HG03196 (cell line): ENCODE measurements at regions not wholly inside any gene's neighbourhood (a gene's known extent, or its start where the extent isn't known, plus 50 kb on each side); places are given as distances from the start of the nearest gene placed in this dataset.

Source experiments
- ATAC-seq: cut with Tn5 transposase; IDR thresholded peaks from one replicate; pipeline ENCODE4 v1.9.1; 2021; ENCODE audit not compliant: unreplicated experiment

GRCh38 chr5:71982717-71983395 is 124.4 kb upstream of the MAP1B start:
- ATAC-seq, result no peak

GRCh38 chr5:71986101-71986500 is 121.2 kb upstream of the MAP1B start:
- no peak for ATAC-seq

- ATAC-seq, result no peak
These were observed 118.5 kb upstream of the MAP1B start for GRCh38 chr5:71988808-71989207.

- no peak for ATAC-seq
These were observed 113.7 kb upstream of the MAP1B start for GRCh38 chr5:71993600-71993999.

- no peak for ATAC-seq
These were observed 110.5 kb upstream of the MAP1B start for GRCh38 chr5:71996789-71997188.

- no peak for ATAC-seq
These were observed 108.5 kb upstream of the MAP1B start for GRCh38 chr5:71998746-71999145.

- ATAC-seq, result no peak
These were observed 106.6 kb upstream of the MAP1B start for GRCh38 chr5:72000707-72001106.

GRCh38 chr5:72005671-72006070 is 101.6 kb upstream of the MAP1B start:
- ATAC-seq, result no peak

- ATAC-seq, result no peak
These were observed 100.9 kb upstream of the MAP1B start for GRCh38 chr5:72006361-72006760.

- no peak for ATAC-seq
These were observed 99.8 kb upstream of the MAP1B start for GRCh38 chr5:72007336-72008111.

- no peak for ATAC-seq
These were observed 98.0 kb upstream of the MAP1B start for GRCh38 chr5:72009280-72009679.

GRCh38 chr5:72010430-72010829 is 96.8 kb upstream of the MAP1B start:
- ATAC-seq, result no peak

- no peak for ATAC-seq
These were observed 94.4 kb upstream of the MAP1B start for GRCh38 chr5:72012906-72013305.

- no peak for ATAC-seq
These were observed 93.3 kb upstream of the MAP1B start for GRCh38 chr5:72013766-72014624.

GRCh38 chr5:72015103-72015548 is 92.1 kb upstream of the MAP1B start:
- no peak for ATAC-seq

GRCh38 chr5:72018143-72018803 is 89.0 kb upstream of the MAP1B start:
- no peak for ATAC-seq

- no peak for ATAC-seq
These were observed 86.9 kb upstream of the MAP1B start for GRCh38 chr5:72020161-72020983.

GRCh38 chr5:72021651-72022357 is 85.5 kb upstream of the MAP1B start:
- ATAC-seq, result no peak

- no peak for ATAC-seq
These were observed 78.9 kb upstream of the MAP1B start for GRCh38 chr5:72028382-72028781.

- no peak for ATAC-seq
These were observed 77.0 kb upstream of the MAP1B start for GRCh38 chr5:72030237-72030636.
